Heart left ventricle (tissue), 13 donors: ENCODE measurements at regions not wholly inside any gene's neighbourhood (a gene's known extent, or its start where the extent isn't known, plus 50 kb on each side); places are given as distances from the start of the nearest gene placed in this dataset.

Source experiments
- POLR2A ChIP-seq, 2 donors: fragments of 450-650 bp; IDR thresholded peaks; one replicate each; pipeline ENCODE4 v1.6.1; 2017; ENCODE audit warnings: antibody characterized with exemption in 2 of 2, mild to moderate bottlenecking in 2 of 2, moderate library complexity in 2 of 2
- TF ChIP-seq, protein P1 (sequence below), 12 donors: fragments of 200-600 bp; sonication (generic) in 4 of 12; IDR thresholded peaks; one replicate each; pipeline versions ENCODE4 v1.5.0 to v1.8.0; 2018 to 2022; ENCODE audit warnings: antibody characterized with exemption in 12 of 12, mild to moderate bottlenecking in 5 of 12
- donor health status: ischemic (EF 13 %, LVEDD 7.1; RV severe dilation, severe dysfunction).
- donor health status: DM: no; HTN: yes; CAD: no.
- donor health status: DM: no; HTN: no; CAD: no.
- donor health status: ischemic (EF 25% LVEDD 6.9; RV normal size, moderate dysfunction).
- donor health status: ischemic (EF 25% LVEDD 5.7; RV mildly dilated, moderate dysfunction).
- donor health status: ischemic (EF 35%, LVEDD 5.7; RV mildly dilated, moderate dysfunction).
- donor health status: nonischemic (EF 11% LVEDD 7.7; RV severe dilation, severe dysfunction).
- donor health status: DM: yes; HTN: yes; CAD: no.
- donor health status: PGD.
- donor health status: ischemic (EF 29% LVEDD 5.4; RV normal size, mild dysfunction).
- donor health status: nonischemic (EF 23%, LVEDD 6.1; RV moderate dilation, normal function).

DNA sequence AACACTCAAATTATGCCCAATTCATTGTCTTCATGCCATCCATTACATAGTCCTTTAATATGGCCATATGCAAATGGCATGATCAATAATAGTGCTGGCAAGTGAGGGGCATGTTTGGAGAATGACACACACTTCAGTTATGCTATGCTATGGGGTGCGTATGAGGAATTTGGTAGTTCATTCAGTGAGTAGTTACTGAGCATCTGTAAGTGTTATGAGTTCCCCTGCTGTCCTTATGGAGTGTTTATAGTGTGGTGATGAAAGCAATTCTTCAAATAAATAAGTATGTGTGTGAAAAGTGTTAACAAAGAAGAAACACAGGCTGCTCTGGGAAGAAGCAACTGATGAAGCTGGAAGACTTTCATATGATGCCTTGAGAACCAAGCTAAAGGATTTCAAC is 383.7 kb upstream of the SLC14A2 start:
- TF ChIP-seq, protein P1, sequence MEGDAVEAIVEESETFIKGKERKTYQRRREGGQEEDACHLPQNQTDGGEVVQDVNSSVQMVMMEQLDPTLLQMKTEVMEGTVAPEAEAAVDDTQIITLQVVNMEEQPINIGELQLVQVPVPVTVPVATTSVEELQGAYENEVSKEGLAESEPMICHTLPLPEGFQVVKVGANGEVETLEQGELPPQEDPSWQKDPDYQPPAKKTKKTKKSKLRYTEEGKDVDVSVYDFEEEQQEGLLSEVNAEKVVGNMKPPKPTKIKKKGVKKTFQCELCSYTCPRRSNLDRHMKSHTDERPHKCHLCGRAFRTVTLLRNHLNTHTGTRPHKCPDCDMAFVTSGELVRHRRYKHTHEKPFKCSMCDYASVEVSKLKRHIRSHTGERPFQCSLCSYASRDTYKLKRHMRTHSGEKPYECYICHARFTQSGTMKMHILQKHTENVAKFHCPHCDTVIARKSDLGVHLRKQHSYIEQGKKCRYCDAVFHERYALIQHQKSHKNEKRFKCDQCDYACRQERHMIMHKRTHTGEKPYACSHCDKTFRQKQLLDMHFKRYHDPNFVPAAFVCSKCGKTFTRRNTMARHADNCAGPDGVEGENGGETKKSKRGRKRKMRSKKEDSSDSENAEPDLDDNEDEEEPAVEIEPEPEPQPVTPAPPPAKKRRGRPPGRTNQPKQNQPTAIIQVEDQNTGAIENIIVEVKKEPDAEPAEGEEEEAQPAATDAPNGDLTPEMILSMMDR (IDR thresholded peaks at IDR 0.05): no peak
- TF ChIP-seq POLR2A (IDR thresholded peaks at IDR 0.05): no peak
